Trophoblast cell (in vitro differentiated cells and primary cell): ENCODE measurements at regions not wholly inside any gene's neighbourhood (a gene's known extent, or its start where the extent isn't known, plus 50 kb on each side); places are given as distances from the start of the nearest gene placed in this dataset.

Source experiments
- DNase-seq, 2 donors: peaks; one replicate each; pipeline ENCODE4 v3.0.0-alpha.2; 2016
- H2AFZ ChIP-seq: 2 replicates; pipeline ENCODE4 v1.6.1; 2013; ENCODE audit warnings: low read length, moderate library complexity, mild to moderate bottlenecking; ENCODE audit not compliant: insufficient read depth, poor library complexity
- H2AK5ac ChIP-seq: 2 replicates; pipeline ENCODE4 v1.6.1; 2013; ENCODE audit warnings: mild to moderate bottlenecking, low read length
- H2BK120ac ChIP-seq: 2 replicates; pipeline ENCODE4 v1.6.1; 2013; ENCODE audit warnings: low read length, mild to moderate bottlenecking, moderate library complexity; ENCODE audit not compliant: insufficient read depth, poor library complexity
- H2BK12ac ChIP-seq: 2 replicates; pipeline ENCODE4 v1.6.1; 2013; ENCODE audit warnings: mild to moderate bottlenecking, low read length, moderate library complexity
- H2BK5ac ChIP-seq: 2 replicates; pipeline ENCODE4 v1.6.1; 2013; ENCODE audit warnings: low read length, low read depth, moderate library complexity, mild to moderate bottlenecking; ENCODE audit not compliant: poor library complexity
- H3K14ac ChIP-seq: 2 replicates; pipeline ENCODE4 v1.6.1; 2013; ENCODE audit warnings: mild to moderate bottlenecking, low read length
- H3K18ac ChIP-seq: 2 replicates; pipeline ENCODE4 v1.6.1; 2013; ENCODE audit warnings: mild to moderate bottlenecking, low read length
- H3K23ac ChIP-seq: 2 replicates; pipeline ENCODE4 v1.6.1; 2013; ENCODE audit warnings: low read length
- H3K27ac ChIP-seq: 2 replicates; pipeline ENCODE4 v1.5.1; 2013; ENCODE audit warnings: low read depth, mild to moderate bottlenecking, inconsistent platforms, low read length, moderate library complexity
- H3K27me3 ChIP-seq: 2 replicates; pipeline ENCODE4 v1.6.1; 2013; ENCODE audit warnings: inconsistent platforms, mild to moderate bottlenecking, low read length, moderate library complexity; ENCODE audit not compliant: insufficient read depth
- H3K36me3 ChIP-seq, 2 experiments: 1 replicate in 1 of 2; 2 replicates in 1 of 2; pipeline ENCODE4 v1.6.1; 2013; ENCODE audit warnings: low read length in 2 of 2, mild to moderate bottlenecking in 2 of 2, moderate library complexity in 1 of 2; ENCODE audit not compliant: insufficient read depth in 2 of 2, control insufficient read depth in 1 of 2
- H3K4ac ChIP-seq: 2 replicates; pipeline ENCODE4 v1.6.1; 2013; ENCODE audit warnings: low read depth, mild to moderate bottlenecking, low read length, moderate library complexity
- H3K4me1 ChIP-seq, 2 experiments: 1 replicate in 1 of 2; 2 replicates in 1 of 2; pipeline ENCODE4 v1.6.1; 2013; ENCODE audit warnings: low read length in 2 of 2, mild to moderate bottlenecking in 2 of 2, moderate library complexity in 1 of 2; ENCODE audit not compliant: insufficient read depth in 2 of 2, control insufficient read depth in 1 of 2
- H3K4me2 ChIP-seq: 2 replicates; pipeline ENCODE4 v1.6.1; 2013; ENCODE audit warnings: inconsistent platforms, mild to moderate bottlenecking, low read length, moderate library complexity
- H3K4me3 ChIP-seq: 2 replicates; pipeline ENCODE4 v1.5.1; 2013; ENCODE audit warnings: mild to moderate bottlenecking, low read depth, low read length, inconsistent platforms
- H3K79me1 ChIP-seq: one replicate; pipeline ENCODE4 v1.6.1; 2013; ENCODE audit warnings: low read length
- H3K79me2 ChIP-seq: 2 replicates; pipeline ENCODE4 v1.6.1; 2013; ENCODE audit warnings: low read length, mild to moderate bottlenecking; ENCODE audit not compliant: control insufficient read depth, insufficient read depth, poor library complexity
- H3K9ac ChIP-seq: 2 replicates; pipeline ENCODE4 v1.6.1; 2013; ENCODE audit warnings: mild to moderate bottlenecking, low read length
- H3K9me3 ChIP-seq: 2 replicates; pipeline ENCODE4 v1.6.1; 2013; ENCODE audit warnings: low read depth, mild to moderate bottlenecking, control low read depth, inconsistent platforms, low read length; ENCODE audit not compliant: insufficient read depth
- H4K12ac ChIP-seq: 2 replicates; pipeline ENCODE4 v1.6.1; 2013; ENCODE audit warnings: low read depth, mild to moderate bottlenecking, low read length, moderate library complexity
- H4K8ac ChIP-seq: 2 replicates; pipeline ENCODE4 v1.6.1; 2013; ENCODE audit warnings: low read depth, mild to moderate bottlenecking, low read length, moderate library complexity
- H4K91ac ChIP-seq: one replicate; pipeline ENCODE4 v1.6.1; 2013; ENCODE audit warnings: low read depth, mild to moderate bottlenecking, low read length, moderate library complexity
- WGBS: extraction: QIAGEN DNeasy Blood & Tissue Kit; methylation state at CpG from one replicate; pipeline ENCODE4 v1.1.7; 2013; ENCODE audit warnings: missing lambda C conversion rate; ENCODE audit not compliant: insufficient read length, insufficient coverage; ENCODE audit errors: extremely low coverage; 5-methylcytosine and 5-hydroxymethylcytosine counted together

GRCh38 chr5:34580983-34581382 lies 75.1 kb upstream of the RAI14 start:
- Histone ChIP-seq H3K79me2 (peaks cover 2% of the 10 kb centered on the region), H3K18ac (no peak overlapping the region), H4K12ac (no peak overlapping the region), H3K4me3 (no peak overlapping the region), H3K4me2 (no peak overlapping the region), H3K9me3 (peaks cover 3% of the 10 kb centered on the region), H3K36me3 (no peaks in the 10 kb centered on the region), H4K91ac (no peak overlapping the region), H3K27ac (no peak overlapping the region), H2AFZ (no peak overlapping the region), H3K4ac (no peak overlapping the region), H2BK120ac (no peak overlapping the region), H3K79me1 (peaks cover 6% of the 10 kb centered on the region), H2BK5ac (no peak overlapping the region), H3K27me3 (no peaks in the 10 kb centered on the region), H3K4me1 (peaks cover 4 to 5% of the 10 kb centered on the region in 2 experiments), H2BK12ac (no peak overlapping the region), H3K23ac (no peak overlapping the region), H3K14ac (no peak overlapping the region), H2AK5ac (no peak overlapping the region), H3K9ac (no peak overlapping the region), H4K8ac (no peak overlapping the region)
- no CpG with 5 or more reads among the region's 7 CpGs for WGBS
- DNase-seq = no peak

GRCh38 chr5:34582371-34582770 lies 73.8 kb upstream of the RAI14 start:
- no peak overlapping the region for H2BK12ac ChIP-seq
- no peak overlapping the region for H3K4me2 ChIP-seq
- H3K23ac ChIP-seq = no peak overlapping the region
- no peaks in the 10 kb centered on the region for H3K36me3 ChIP-seq
- H3K27ac ChIP-seq = no peak overlapping the region
- H3K27me3 ChIP-seq = no peaks in the 10 kb centered on the region
- peaks cover 2% of the 10 kb centered on the region for H3K79me2 ChIP-seq
- no peak for DNase-seq
- H3K14ac ChIP-seq = no peak overlapping the region
- H2AFZ ChIP-seq = no peak overlapping the region
- no peak overlapping the region for H2BK5ac ChIP-seq
- H4K12ac ChIP-seq = no peak overlapping the region
- H4K91ac ChIP-seq = no peak overlapping the region
- no peak overlapping the region for H3K9ac ChIP-seq
- peaks cover 8 to 9% of the 10 kb centered on the region in 2 experiments for H3K4me1 ChIP-seq
- H4K8ac ChIP-seq = no peak overlapping the region
- H3K79me1 ChIP-seq = peaks cover 10% of the 10 kb centered on the region
- no peak overlapping the region for H3K4me3 ChIP-seq
- H3K9me3 ChIP-seq = peaks cover 3% of the 10 kb centered on the region
- WGBS = no CpG with 5 or more reads among the region's 3 CpGs
- H2AK5ac ChIP-seq = no peak overlapping the region
- H3K18ac ChIP-seq = no peak overlapping the region
- H3K4ac ChIP-seq = no peak overlapping the region
- H2BK120ac ChIP-seq = no peak overlapping the region

DNA sequence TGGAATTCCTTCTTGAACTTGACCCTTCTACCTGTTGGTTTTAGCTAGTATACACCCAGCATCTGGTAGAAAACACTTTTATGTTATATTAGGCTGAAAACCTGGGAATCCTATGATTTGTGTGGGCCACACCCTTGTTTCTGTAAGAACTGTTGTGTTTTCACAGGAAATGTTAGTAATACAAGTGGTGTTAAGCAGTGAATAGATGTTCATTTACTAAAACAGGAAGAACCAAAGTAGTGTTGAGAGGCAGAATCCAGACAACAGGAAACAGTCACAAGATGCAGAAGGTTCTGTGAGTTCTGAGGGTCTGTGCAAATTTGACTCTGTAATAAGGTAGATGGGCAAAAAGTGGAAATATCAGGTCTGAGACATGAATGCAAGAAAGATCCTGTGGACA lies 73.0 kb upstream of the RAI14 start:
- Histone ChIP-seq H3K27me3 (no peaks in the 10 kb centered on the region), H3K4me3 (no peak overlapping the region)

GRCh38 chr5:34584165-34584564 lies 72.0 kb upstream of the RAI14 start:
- Histone ChIP-seq H3K4me2 (no peak overlapping the region), H3K18ac (no peak overlapping the region), H2AK5ac (no peak overlapping the region), H4K12ac (no peak overlapping the region), H2BK12ac (no peak overlapping the region), H3K14ac (no peak overlapping the region), H3K4me1 (peaks cover 8 to 9% of the 10 kb centered on the region in 2 experiments), H3K9ac (no peak overlapping the region), H4K8ac (no peak overlapping the region), H3K79me2 (peaks cover 2% of the 10 kb centered on the region), H3K4me3 (no peak overlapping the region), H3K4ac (no peak overlapping the region), H3K36me3 (no peaks in the 10 kb centered on the region), H2AFZ (no peak overlapping the region), H3K27ac (no peak overlapping the region), H3K27me3 (no peaks in the 10 kb centered on the region), H4K91ac (peak overlapping the region; percentile 78), H2BK120ac (no peak overlapping the region), H3K23ac (no peak overlapping the region), H2BK5ac (no peak overlapping the region), H3K79me1 (peaks cover 10% of the 10 kb centered on the region), H3K9me3 (no peaks in the 10 kb centered on the region)
- DNase-seq = no peak

More for the DNA sequence above, 73.0 kb upstream of the RAI14 start:
- Histone ChIP-seq H3K23ac (no peak overlapping the region), H3K36me3 (no peaks in the 10 kb centered on the region), H4K91ac (no peak overlapping the region), H3K27ac (no peak overlapping the region), H3K9me3 (peaks cover 3% of the 10 kb centered on the region), H3K18ac (no peak overlapping the region), H3K79me1 (peaks cover 10% of the 10 kb centered on the region), H3K4ac (no peak overlapping the region), H4K8ac (no peak overlapping the region), H3K79me2 (peaks cover 2% of the 10 kb centered on the region), H3K9ac (no peak overlapping the region), H3K4me1 (peaks cover 8 to 9% of the 10 kb centered on the region in 2 experiments), H2AFZ (no peak overlapping the region), H2BK120ac (no peak overlapping the region), H2BK12ac (no peak overlapping the region), H2AK5ac (no peak overlapping the region), H2BK5ac (no peak overlapping the region), H3K14ac (no peak overlapping the region), H4K12ac (no peak overlapping the region), H3K4me2 (no peak overlapping the region)
- DNase-seq = no peak
